Kasumi-1 (cell line): ENCODE measurements at regions not wholly inside any gene's neighbourhood (a gene's known extent, or its start where the extent isn't known, plus 50 kb on each side); places are given as distances from the start of the nearest gene placed in this dataset.

Experiments
- DNase-seq, 2 experiments: peaks; one replicate each; lab custom pipeline; 2025; lab: John Stamatoyannopoulos, UW

DNA sequence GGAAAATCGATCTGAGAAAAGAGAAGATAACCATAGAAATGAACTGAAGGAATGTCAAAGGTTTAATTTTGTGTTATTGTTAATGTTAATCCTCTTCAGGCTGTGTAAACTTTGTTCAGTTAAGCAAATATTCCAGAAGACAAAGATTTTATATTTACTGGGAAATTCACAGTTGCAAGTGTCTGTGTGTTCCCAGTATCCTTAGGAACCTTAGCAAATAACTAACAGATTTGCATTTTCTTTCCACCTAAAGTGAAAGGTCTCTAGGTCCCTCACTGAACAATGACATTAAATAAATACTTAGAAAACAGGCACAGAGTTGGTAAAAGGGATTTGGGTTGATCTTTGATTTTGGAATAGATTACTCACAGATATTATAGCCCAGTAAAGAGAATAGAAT is 324.7 kb downstream of the C4orf33 start:
- no peak for DNase-seq

DNA sequence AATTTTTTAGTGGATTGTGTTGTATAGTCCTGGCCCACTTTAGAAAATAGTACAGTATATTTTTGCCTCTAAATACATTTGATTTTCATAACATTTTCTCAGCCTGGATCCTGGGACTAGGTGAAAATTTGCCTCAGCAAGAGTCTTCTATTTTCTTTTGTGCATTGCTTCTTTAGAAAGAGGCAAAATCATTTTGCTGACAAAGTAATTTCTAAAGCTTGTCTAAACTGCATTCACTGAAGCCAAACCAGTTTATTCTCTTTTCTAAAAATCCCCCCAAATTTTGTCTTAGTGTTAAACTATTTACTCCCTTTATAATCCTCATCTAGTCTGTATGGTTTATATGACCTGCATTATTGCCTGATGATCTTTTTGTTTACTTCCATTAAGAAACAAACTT is 326.3 kb downstream of the C4orf33 start:
- no peak for DNase-seq

DNA sequence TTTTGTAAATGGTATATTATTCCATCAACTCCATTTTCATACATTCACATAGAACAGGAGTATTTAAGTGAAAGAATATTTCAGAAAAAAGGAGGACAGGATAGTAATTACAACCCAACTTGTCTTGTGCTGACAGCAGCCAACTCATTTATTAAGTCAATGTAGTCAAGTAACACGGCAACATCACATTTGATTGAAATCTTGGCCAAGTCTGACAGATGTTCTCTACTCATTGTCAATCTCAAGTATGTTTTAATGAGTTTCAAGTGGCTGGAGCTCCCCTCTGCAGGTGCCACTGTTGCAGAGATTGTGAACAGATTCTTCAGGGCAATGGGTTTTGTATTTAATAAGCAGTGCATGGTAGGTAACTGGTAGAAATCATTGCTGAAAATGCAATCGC is 332.5 kb downstream of the C4orf33 start:
- DNase-seq: no peak

DNA sequence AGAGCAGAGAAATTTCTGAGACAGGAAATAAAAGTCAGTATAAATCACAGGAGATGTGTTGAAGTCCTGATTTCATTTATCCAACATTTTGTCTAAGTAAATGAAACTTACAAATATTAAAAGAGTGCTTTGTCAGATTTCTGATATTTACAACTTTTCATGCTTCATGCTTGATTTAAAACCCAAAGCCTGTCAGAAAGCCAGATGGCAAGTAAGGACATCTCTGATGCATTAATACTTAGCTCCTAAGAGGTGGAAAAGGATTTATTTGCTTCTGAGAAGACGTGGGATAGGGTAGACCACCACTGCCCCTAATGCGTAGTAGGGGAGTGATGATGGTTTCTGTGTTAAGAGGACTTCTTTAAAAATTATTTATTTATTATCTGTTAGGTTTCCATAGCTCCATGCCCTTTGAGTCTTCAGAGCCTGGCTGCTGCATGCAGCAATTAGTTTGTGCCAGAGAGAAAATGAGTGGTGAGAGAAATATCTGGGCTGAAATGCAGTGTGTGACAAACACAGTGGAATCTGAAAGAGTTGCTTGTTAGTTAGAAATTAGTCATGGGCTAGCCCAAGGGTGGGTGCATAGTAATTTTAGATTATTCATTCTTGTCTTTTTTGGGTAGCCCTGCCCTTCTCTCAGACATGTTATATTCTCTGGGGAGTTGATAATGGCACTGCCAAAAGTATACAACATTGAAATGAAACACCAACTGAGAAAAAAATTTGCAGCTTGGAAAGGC is 333.8 kb downstream of the C4orf33 start:
- DNase-seq: no peak

DNA sequence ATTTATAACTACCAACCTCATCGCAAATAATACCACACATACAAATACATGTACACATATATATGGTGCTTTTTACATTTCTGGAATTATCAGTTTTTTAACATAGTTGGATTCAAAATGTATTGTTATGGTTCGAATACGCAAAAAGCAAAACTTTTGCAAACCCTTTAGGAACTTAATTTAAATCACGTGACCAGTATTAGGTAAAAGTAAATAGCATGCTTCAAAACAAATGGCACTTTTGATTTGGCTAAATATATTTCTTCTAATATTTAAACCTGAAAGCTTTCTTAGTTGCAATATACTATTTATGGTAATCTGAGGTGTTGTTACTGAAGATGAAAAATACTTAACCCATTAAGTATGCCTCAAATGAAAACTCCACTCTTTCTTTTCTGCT is 341.4 kb downstream of the C4orf33 start:
- DNase-seq: no peak

DNA sequence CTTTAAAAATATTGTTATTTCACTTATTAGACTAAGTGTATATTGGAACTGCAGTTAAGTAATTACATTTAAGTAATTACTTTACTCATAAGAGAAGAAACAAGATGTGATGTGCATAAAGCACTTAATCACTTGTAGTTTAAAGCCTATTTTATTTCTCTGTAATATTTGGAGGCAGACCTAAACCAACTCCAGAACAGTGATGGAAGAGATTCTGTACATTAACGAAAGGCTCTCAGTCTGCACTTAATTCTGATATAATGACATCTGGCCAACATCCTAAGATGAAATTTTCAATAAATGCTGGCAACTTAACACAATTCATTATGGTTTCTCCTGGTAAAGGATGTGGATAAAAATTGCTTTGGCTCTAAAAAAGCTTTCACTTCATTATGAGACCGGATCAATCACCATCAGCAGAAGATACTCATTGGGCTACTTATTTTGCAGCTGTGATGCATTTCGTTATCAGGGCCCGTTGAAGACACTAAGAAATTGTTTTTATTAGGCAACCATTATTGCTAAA is 342.6 kb downstream of the C4orf33 start:
- DNase-seq: no peak

DNA sequence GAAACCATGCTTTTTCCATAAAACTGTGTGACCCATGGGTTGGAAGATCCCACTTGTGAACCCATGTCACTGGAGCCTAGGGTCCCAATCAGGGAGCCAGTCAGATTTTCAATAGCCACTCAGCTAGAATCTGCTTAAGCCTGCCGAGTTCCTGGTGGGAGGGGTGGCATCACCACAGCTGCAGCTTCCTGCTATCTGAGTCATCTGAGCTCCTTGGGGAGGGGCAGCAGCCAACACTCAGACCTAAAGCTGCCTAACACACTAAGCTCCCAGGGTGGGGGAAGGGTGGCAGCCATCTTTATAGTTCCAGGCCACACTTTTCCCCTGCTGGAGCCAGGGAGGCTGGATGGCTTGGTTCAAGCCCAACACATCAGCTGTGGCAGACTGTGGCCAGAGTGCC is 350.1 kb downstream of the C4orf33 start:
- DNase-seq: no peak

DNA sequence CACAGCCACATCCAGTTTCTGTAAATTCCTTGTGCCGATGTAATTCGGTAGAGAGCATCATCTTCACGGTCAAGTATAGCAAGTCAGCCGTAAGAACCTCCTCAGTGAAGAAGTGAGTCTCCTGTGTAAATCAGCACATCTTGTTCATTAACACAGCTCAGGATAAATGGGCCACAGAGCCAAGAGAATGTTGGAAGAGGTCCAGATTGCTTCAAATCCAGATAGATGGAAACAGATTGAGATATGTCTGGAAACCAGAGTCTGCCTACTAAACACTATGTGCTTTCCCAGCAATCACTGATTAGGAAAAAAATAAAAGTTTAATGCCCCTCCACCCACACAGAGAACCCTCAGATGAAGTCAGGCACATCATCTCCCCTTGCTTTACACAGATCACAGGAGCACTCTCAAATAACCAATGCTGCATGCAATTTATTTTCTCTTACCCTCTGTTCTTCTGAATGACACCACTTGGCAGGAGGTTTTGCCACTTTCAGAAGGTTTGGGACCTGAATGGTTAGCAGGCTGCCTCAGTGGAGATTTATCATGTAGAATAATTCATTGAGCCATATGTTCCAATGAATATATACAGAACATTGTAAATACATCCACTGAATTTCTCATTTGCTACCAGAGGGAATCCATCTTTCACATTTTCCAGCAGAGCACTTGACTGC is 357.7 kb downstream of the C4orf33 start:
- no peak for DNase-seq

DNA sequence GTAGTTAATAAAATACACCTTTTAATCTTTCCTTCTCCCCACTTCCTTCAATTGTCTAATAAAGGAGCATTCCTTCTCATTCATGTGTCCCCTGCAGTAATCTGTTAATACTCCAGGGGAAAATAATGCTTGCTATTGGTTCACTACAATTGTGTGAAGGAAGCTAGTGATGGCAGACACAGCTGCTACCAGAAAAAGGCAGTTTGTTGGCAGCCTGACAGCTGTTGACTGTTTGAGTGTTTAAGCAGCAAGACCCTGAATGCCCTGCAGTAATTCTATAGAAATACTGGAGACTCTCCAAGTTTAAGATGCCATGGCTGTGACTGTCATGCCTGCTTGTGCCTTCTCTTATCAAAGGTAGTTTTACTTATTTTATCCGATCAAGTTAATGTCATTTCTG is 359.5 kb downstream of the C4orf33 start:
- no peak for DNase-seq

DNA sequence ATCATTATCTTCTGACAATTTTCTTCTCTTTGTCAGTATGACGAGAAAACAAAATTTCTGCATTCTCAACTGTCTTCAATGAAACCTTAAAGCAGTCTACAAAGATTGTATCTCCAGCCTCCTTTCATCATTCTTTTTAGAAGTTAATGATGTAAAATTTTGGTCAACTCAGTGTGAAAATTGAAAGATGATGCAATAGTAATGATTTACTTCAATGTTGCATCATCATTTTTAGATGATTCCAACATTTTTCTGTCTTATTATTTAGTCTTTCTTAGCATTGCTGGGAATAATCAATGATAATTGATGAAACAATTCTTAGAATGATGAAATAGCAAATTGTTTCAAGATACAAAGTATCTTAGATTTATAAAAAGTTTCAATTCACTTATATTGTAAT is 372.7 kb downstream of the C4orf33 start:
- DNase-seq: no peak

DNA sequence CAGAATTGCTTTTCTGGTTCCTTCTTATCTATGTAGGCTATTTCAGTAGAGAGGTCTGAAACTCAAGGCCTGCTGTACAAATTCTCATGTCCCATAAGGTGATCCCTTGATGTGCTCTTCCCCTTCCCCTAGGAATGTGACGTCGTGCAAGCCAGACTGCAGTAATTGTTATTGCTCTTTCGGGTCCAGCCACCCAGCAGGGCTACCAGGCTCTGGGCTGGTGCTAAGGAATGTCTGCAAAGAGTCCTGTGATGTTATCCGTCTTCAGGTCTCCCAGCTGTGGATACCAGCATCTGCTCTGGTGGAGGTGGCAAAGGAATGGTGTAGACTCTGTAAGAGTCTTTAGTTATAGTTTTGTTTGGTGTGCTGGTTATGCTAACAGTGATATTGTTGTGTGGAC is 378.7 kb downstream of the C4orf33 start:
- DNase-seq: no peak

DNA sequence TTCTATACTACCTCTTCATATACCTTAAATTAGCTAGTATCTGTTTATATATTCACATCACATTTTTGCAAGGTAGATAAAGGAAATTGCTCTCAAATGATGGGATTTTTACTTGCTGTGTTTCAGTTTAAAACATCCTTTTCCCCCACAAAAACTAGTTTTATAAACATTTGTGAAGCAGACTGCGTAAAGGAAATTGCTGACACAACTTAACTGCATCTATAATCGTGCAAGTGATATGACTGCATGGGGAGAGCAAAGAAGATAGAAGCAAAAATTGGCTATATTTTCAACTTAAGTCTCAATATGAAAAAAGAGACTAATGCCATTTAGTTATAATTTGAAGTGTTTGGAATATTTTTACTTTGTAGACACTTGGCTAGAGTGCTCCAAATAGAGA is 385.2 kb downstream of the C4orf33 start:
- no peak for DNase-seq

DNA sequence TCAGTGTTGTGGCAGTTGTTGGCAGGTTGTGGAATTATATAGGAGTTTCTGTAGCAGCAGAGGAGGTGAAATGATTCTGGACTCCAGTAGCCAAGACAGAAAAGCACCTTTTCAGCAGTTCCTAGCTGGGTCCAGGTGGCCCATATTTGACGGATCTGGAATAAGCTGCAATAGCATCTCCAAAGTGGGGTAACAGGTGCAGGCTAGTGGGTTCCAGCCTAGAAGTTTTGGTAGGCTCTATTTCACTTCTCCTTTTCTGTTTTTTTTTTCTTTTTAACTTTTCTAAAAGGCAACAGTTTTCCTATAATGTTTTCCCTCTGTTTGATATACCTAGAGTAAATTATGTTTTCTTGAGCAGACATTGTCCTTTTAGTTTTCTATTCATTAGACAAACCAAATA is 392.5 kb downstream of the C4orf33 start:
- DNase-seq: peak in 1 of 2 experiments; percentile 8

DNA sequence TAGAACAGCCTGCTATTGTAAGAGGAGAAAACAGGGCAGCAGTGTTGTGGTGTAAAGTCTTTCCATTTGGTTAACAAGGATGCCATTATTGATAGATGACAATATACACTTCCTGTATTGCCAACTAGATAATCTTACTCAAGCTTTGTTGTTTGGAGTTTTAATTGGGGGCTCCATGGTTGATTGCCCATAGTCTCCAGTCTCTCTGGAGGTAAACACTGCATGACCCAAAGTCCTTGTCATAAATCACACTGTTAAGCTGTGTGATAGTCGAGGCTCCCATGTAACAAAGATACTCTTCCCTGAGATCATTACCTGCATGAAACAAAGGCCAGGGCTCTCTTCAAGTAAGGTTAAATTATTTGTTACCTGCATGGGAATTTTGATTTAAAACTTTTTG is 394.6 kb downstream of the C4orf33 start:
- DNase-seq: no peak

DNA sequence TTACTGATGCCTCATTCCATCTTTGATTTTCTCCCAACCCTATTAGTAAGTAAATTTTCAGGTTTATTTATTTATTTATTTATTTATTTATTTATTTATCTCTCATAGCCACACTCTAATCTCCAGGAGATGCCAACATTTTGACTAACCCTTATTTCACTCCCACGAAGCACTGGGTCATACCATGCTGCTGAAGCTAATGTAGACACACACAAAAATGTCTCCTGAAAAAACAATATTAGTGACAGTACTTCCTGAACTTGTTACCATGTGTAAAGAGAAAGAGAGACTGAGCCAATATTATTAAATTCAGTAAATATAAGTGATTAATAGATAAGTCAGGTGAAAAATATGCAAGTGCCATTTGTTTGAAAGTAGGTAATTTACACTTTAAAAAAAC is 402.7 kb downstream of the C4orf33 start:
- DNase-seq: no peak

DNA sequence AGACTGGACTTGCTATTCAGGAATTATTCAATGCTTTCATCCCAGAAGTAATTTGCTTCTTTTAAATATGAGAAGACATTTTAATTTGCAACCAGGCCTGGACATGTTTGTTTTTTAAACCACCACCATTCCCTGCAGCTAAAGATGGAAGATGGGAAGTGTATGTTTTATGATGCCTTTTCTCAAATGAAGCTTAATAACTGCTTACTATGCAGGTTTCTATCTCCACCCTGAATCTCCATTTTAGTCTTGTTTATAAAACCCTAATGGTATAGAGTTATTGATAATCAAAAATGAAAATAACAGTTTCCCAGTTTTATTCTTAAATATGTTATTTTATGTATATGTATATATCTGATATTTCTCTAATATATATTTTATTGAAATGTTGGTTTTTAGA is 418.9 kb downstream of the C4orf33 start:
- DNase-seq: no peak

DNA sequence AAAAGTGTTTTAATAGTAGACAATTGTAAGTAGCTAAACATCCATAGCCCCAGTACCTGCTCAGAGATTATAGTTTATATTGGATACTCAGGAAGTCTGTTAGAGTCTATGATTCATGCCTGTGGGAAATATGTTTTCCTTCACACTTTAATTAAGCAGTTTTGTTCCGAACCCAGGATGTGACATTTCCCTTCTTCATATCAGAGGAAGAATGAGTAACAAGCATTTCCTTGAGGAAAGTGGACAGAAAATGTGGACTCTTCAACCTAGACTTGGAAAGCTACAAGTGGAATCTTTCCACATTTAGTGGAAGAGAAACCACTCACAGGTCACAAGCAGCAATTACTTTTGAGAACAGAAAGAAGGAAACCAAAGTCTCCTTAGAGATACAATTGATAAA is 419.4 kb downstream of the C4orf33 start:
- DNase-seq: no peak

DNA sequence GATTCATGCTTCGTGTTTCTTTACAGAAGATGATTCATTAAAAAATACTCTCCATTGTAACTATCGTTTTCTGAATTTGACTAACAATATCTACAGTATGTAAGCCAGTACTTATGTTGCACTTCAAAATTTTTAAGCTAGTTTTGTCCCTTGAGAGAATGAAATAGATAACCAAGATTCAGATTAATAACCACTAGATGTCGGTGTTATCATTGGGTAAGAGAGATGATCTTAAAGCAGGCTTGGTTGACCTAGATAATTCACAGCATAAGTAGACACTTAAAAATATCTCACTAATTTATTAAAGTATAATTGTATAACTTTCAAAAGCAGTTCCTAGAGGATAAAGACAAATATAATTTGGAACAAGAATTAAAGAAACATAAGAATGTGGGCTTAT is 430.9 kb downstream of the C4orf33 start:
- peak; percentile 53 to 68 for DNase-seq

DNA sequence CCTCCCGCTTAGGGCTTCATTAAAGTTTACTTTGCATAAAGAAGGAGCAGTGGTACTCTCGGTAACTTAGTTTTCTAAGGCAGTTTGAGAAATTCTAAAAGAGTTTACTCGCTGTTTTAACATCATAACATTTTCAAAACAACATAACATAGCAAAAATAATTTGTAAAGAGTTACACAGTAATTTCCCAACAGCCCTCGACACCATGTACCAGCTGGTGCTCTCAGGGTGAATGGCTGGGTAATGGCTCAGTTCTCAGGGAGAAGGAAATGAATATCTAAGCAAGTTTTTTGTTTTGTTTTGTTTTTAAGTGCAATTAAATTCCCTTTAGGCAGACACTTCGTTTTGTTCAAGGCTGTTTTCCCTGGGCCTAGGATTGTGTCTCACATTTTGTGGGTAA is 435.3 kb downstream of the C4orf33 start:
- DNase-seq: no peak

DNA sequence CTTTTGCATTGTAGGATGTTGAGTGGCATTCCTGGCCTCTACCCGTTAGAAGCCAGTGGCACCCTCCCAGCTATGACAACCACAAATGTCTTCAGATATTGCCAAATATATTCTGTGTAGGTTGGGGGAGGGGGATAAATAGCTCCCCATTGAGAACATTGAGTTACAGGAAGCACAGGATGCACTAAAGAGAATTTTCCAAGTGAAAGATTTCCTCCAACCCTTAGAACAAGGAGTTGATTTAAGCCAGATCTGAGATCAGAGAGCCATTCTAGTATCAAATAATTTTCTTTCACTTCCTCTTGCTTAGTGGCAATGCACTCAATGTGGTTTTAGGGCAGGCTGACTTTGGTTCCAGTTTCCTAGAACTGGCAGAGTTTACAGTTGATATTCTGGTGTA is 436.6 kb downstream of the C4orf33 start:
- peak; percentile 83 to 85 for DNase-seq

DNA sequence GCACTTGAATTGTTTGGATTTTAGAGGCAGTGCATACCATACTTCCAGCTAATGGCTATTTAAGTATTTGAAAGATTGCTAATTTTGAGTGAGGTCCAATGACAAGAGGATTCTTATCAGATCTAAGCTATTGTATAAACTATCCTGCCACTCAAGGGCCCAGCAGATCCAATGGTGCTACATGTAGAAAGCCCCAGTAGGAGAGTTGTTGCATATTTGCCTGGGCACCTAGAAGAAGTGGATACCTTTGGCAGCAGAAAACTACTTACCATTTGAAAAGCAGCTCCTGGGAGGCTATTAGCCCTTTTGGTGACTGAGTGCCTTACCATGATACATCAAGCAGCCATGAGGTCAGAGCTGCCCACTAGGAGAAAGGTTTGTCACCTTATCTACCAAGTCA is 447.3 kb downstream of the C4orf33 start:
- no peak for DNase-seq

DNA sequence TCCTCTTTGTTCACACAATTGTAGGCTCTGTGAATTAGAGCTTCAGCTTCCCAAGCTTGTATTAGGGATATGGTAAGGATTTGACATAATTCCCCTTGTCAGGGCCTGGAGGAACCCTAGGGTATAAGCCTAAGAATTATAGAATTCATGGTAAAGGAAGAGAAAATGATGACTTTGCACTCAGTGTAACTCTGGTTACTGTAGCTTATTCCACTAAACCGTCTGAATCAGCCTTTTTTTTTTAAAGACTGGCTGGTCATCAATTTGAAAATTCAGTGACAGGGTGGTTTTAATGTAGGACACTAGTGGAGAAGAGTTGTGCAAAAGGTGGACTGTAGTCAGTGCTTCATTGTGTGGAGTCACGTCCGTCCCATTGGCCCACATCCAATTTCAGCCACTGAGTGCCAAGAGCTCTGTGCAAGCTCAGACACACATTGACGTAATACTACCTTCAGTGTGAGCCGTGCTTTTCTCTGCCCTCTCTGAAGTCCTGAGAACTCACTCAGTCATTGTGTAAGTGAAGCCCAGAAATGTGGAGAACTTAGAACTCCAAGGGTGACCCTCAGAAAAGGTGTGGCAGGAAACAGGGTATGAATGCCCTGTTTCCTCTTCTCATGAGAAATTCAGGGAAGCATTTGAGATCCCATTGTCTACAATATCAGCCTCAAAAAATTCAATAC is 449.8 kb downstream of the C4orf33 start:
- DNase-seq: no peak

DNA sequence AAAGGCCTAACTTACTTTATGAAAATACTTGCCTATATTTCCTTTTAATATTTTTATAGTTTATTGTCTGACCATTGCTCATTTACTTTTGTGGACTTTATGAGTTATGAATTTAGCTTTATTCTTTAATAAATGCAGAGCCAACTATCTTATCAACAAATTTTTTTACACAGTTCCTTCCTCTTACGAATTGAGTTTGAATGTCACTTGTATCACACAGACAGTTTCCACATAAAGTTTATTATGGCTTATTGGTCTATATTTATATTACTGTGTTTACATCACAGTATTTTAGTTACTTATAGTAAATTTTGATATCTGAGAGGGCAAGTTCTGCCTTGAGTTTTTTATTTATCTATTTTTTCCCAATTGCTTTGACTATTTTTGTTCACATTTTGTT is 450.6 kb downstream of the C4orf33 start:
- DNase-seq: no peak
